OCI-LY3 (cell line): ENCODE measurements at regions not wholly inside any gene's neighbourhood (a gene's known extent, or its start where the extent isn't known, plus 50 kb on each side); places are given as distances from the start of the nearest gene placed in this dataset.

Experiments
- H2AFZ ChIP-seq: fragments of 200-600, 300-600 bp; shearing (Covaris generic); 2 replicates; pipeline ENCODE4 v1.6.0; 2014; ENCODE audit warnings: antibody characterized with exemption, low read depth, low read length
- H3K27ac ChIP-seq: fragments of 200-600, 300-600 bp; sonication (generic); 2 replicates; pipeline ENCODE4 v1.5.1; 2014; ENCODE audit warnings: mild to moderate bottlenecking, low read length, moderate library complexity, mixed read lengths
- H3K27me3 ChIP-seq: fragments of 200-600, 300-600 bp; sonication (generic); 2 replicates; pipeline ENCODE4 v1.6.1; 2014; ENCODE audit warnings: low read depth, low read length, mixed read lengths
- H3K36me3 ChIP-seq: fragments of 200-600, 300-600 bp; sonication (generic); replicated peaks from 2 replicates; pipeline ENCODE3; 2014; ENCODE audit warnings: low read depth, low read length, mixed read lengths
- H3K4me1 ChIP-seq: fragments of 300-600, 200-600 bp; sonication (generic); 2 replicates; pipeline ENCODE4 v1.6.1; 2014; ENCODE audit warnings: low read length, mixed read lengths
- H3K4me2 ChIP-seq: fragments of 200-600, 300-600 bp; sonication (generic); 2 replicates; pipeline ENCODE4 v1.6.1; 2014; ENCODE audit warnings: low read length, mixed read lengths
- H3K4me3 ChIP-seq: fragments of 300-600, 200-600 bp; sonication (generic); 2 replicates; pipeline ENCODE4 v1.5.1; 2014; ENCODE audit warnings: antibody characterized with exemption, mild to moderate bottlenecking, low read length, moderate library complexity
- H3K79me2 ChIP-seq: fragments of 300-600, 200-600 bp; shearing (Covaris generic); 2 replicates; pipeline ENCODE4 v1.6.1; 2014; ENCODE audit warnings: mild to moderate bottlenecking, low read length, mixed read lengths
- H3K9ac ChIP-seq: fragments of 300-600, 200-600 bp; shearing (Covaris generic); 2 replicates; pipeline ENCODE4 v1.6.0; 2014; ENCODE audit warnings: mild to moderate bottlenecking, low read length, moderate library complexity
- H3K9me3 ChIP-seq: fragments of 200-600, 300-600 bp; shearing (Covaris generic); 2 replicates; pipeline ENCODE4 v1.6.1; 2014; ENCODE audit warnings: low read length, mixed read lengths; ENCODE audit not compliant: insufficient read depth
- H4K20me1 ChIP-seq: fragments of 200-600, 300-600 bp; sonication (generic); 2 replicates; pipeline ENCODE4 v1.6.1; 2016; ENCODE audit warnings: low read length, mixed read lengths; ENCODE audit not compliant: insufficient read depth
- EZH2phosphoT487 ChIP-seq: fragments of 200-600 bp; shearing (Covaris generic); IDR thresholded peaks from 2 replicates; pipeline ENCODE4 v1.6.1; 2018; ENCODE audit warnings: antibody characterized with exemption, mixed run types, low read depth
- TF ChIP-seq, protein P1 (sequence below): fragments of 200-600, 300-600 bp; sonication (generic); IDR thresholded peaks from 2 replicates; pipeline ENCODE4 v1.5.1; 2014; ENCODE audit warnings: antibody characterized with exemption, low read length, low read depth

DNA sequence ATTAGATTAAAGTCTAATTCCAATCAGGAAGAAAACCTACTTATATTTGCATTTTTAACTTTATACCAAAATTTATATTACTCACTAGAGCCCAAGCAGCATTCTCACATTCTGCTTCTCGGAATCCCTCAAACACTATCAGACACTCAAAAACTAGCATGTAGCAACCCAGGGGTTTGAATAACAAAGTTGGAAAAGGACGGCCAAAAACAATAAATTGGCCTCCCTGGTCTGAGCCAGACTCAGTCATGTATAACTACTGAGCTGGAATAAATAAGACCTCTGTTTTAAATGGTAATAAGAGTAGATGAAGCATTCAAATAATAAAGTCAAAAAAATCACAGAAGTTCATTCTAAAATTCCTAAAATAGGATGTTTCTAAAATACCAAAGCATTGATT lies 290.9 kb downstream of the IRS1 start:
- H3K79me2 ChIP-seq, result no peaks in the 10 kb centered on the region
- H3K4me1 ChIP-seq, result no peaks in the 10 kb centered on the region

DNA sequence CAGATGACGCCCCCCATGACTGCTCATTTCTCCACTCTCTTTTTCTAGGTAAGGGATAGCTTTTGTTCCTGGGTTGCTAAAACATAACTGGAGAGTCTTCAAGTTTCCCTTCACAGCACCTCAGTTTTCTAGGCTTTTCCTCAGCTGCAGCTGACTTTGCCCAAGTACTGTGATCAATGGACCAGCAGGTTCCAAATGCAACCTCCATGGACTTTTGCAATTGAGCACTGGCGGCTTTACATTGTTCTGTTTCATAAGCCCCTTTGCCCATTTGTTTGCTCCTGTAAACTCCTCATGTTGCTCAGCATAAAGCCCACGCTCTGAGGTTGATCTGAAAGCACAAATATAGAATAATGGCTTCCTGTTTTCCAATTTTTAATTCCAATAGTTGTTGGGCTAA lies 291.6 kb downstream of the IRS1 start:
- no peaks in the 10 kb centered on the region for H3K4me1 ChIP-seq
- no peaks in the 10 kb centered on the region for H4K20me1 ChIP-seq
- TF ChIP-seq EZH2phosphoT487, result no peak
- TF ChIP-seq, protein P1, sequence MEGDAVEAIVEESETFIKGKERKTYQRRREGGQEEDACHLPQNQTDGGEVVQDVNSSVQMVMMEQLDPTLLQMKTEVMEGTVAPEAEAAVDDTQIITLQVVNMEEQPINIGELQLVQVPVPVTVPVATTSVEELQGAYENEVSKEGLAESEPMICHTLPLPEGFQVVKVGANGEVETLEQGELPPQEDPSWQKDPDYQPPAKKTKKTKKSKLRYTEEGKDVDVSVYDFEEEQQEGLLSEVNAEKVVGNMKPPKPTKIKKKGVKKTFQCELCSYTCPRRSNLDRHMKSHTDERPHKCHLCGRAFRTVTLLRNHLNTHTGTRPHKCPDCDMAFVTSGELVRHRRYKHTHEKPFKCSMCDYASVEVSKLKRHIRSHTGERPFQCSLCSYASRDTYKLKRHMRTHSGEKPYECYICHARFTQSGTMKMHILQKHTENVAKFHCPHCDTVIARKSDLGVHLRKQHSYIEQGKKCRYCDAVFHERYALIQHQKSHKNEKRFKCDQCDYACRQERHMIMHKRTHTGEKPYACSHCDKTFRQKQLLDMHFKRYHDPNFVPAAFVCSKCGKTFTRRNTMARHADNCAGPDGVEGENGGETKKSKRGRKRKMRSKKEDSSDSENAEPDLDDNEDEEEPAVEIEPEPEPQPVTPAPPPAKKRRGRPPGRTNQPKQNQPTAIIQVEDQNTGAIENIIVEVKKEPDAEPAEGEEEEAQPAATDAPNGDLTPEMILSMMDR, result no peak
- H3K9ac ChIP-seq, result no peak overlapping the region
- no peak overlapping the region for H3K4me3 ChIP-seq
- no peaks in the 10 kb centered on the region for H3K36me3 ChIP-seq
- H3K4me2 ChIP-seq, result no peak overlapping the region
- no peaks in the 10 kb centered on the region for H3K79me2 ChIP-seq
- no peak overlapping the region for H2AFZ ChIP-seq
- no peaks in the 10 kb centered on the region for H3K27me3 ChIP-seq
- H3K27ac ChIP-seq, result no peak overlapping the region
- no peaks in the 10 kb centered on the region for H3K9me3 ChIP-seq

More for the DNA sequence above, 290.9 kb downstream of the IRS1 start:
- no peaks in the 10 kb centered on the region for H4K20me1 ChIP-seq
- no peak for TF ChIP-seq EZH2phosphoT487
- TF ChIP-seq, protein P1, result no peak
- H3K36me3 ChIP-seq, result no peaks in the 10 kb centered on the region
- no peak overlapping the region for H3K4me2 ChIP-seq
- no peak overlapping the region for H3K9ac ChIP-seq
- no peak overlapping the region for H3K4me3 ChIP-seq
- H2AFZ ChIP-seq, result no peak overlapping the region
- no peak overlapping the region for H3K27ac ChIP-seq
- no peaks in the 10 kb centered on the region for H3K9me3 ChIP-seq
- H3K27me3 ChIP-seq, result no peaks in the 10 kb centered on the region

DNA sequence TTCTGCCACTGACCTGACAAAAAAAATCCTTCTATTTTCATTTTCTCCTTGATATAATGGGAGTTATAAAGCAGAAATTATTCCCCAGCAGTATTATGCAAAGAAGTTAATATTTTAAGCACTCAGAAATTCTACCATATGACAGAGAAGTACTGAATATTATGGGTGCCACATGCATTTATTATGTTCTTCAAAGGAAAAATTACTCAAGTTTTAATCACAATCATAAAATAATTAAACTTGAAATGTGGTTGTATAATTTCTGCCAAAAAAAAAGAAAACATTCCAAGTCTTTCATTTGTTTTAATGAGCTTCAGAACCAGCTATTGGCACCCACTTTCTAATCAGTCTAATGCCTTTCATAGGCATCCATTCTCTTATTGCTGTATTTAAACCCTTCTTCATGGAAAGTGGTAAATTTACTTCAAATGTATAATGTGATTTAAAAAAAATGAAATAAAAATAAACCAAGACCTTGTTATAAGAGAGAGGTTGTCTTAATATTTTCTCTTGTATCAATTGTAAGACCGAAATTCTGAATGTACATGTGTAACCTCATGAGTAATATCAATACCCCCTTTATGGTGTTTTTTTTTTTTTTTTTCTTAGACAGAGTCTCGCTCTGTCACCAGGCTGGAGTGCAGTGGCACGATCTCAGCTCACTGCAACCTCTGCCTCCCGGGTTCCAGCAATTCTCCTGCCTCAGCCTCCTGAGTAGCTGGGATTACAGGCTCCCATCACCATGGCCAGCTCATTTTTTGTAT lies 302.3 kb downstream of the IRS1 start:
- TF ChIP-seq, protein P1, result no peak
- TF ChIP-seq EZH2phosphoT487, result no peak
- no peak overlapping the region for H2AFZ ChIP-seq
- 0 out of 2 replicates have a peak, but pooled peaks cover 2% of the 10 kb centered on the region for H3K4me1 ChIP-seq
- no peak overlapping the region for H3K4me3 ChIP-seq
- no peak overlapping the region for H3K27ac ChIP-seq
- H3K9ac ChIP-seq, result no peak overlapping the region
- no peak overlapping the region for H3K4me2 ChIP-seq
- H3K27me3 ChIP-seq, result peaks cover 19% of the 10 kb centered on the region
- H3K36me3 ChIP-seq, result no peaks in the 10 kb centered on the region
- no peaks in the 10 kb centered on the region for H3K79me2 ChIP-seq
- no peaks in the 10 kb centered on the region for H3K9me3 ChIP-seq
- H4K20me1 ChIP-seq, result no peaks in the 10 kb centered on the region

DNA sequence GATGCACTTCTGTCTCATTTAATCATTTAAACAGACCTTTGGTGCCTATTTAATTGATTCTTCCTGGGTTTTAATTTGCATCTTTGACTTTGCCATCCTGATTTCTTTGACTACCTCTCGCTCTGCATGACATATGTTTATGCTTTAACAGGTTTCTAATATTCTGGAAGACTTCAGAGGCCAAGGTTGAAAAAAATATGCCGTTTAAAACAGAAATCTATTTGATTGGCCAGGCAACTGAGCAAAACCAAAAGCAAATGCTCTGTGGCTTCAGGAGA lies 303.4 kb downstream of the IRS1 start:
- H3K36me3 ChIP-seq, result no peaks in the 10 kb centered on the region
- no peaks in the 10 kb centered on the region for H3K9me3 ChIP-seq
- 0 out of 2 replicates have a peak, but pooled peaks cover 2% of the 10 kb centered on the region for H3K4me1 ChIP-seq
- H3K4me3 ChIP-seq, result no peak overlapping the region
- H3K9ac ChIP-seq, result no peak overlapping the region
- no peaks in the 10 kb centered on the region for H4K20me1 ChIP-seq
- H3K79me2 ChIP-seq, result no peaks in the 10 kb centered on the region
- H3K27me3 ChIP-seq, result peaks cover 19% of the 10 kb centered on the region
- no peak for TF ChIP-seq EZH2phosphoT487
- TF ChIP-seq, protein P1, result no peak
- H3K4me2 ChIP-seq, result no peak overlapping the region
- H2AFZ ChIP-seq, result no peak overlapping the region
- H3K27ac ChIP-seq, result no peak overlapping the region
